Left ventricle myocardium inferior (tissue), 1 donor: ENCODE measurements at regions not wholly inside any gene's neighbourhood (a gene's known extent, or its start where the extent isn't known, plus 50 kb on each side); places are given as distances from the start of the nearest gene placed in this dataset.

Experiments used
- DNase-seq: peaks from one replicate; pipeline ENCODE4 v3.0.0-alpha.2; 2020
- H3K27ac ChIP-seq: fragments of 200-600 bp; replicated peaks from 2 replicates; pipeline ENCODE4 v1.8.0; 2021
- H3K27me3 ChIP-seq: fragments of 200-600 bp; 2 replicates; pipeline ENCODE4 v1.8.0; 2021; ENCODE audit warnings: low read depth
- H3K36me3 ChIP-seq: fragments of 200-600 bp; 2 replicates; pipeline ENCODE4 v1.8.0; 2021
- H3K4me1 ChIP-seq: fragments of 200-600 bp; 2 replicates; pipeline ENCODE4 v1.8.0; 2021
- H3K4me3 ChIP-seq: fragments of 200-600 bp; 2 replicates; pipeline ENCODE4 v1.8.0; 2021; ENCODE audit warnings: mild to moderate bottlenecking, moderate library complexity
- H3K9me3 ChIP-seq: fragments of 200-600 bp; replicated peaks from 2 replicates; pipeline ENCODE4 v1.8.0; 2021
- CTCF ChIP-seq: fragments of 200-600 bp; IDR thresholded peaks from 2 replicates; pipeline ENCODE4 v1.8.0; 2021; ENCODE audit warnings: antibody characterized with exemption, mild to moderate bottlenecking, borderline replicate concordance
- intact Hi-C: fragments of 100-400 bp; cut with micrococcal nuclease; formaldehyde crosslinking; loops from one replicate; pipeline ENCODE4 v1.11.0; 2022
- donor health status: DM: no; HTN: yes; CAD: no; lungs with severe emphysema.

GRCh38 chr10:131004276-131004675, 307.2 kb downstream of the TCERG1L start:
- Histone ChIP-seq H3K4me3 (no peak overlapping the region), H3K9me3 (peaks cover 6% of the 10 kb centered on the region), H3K27ac (no peak overlapping the region), H3K36me3 (no peaks in the 10 kb centered on the region), H3K4me1 (no peaks in the 10 kb centered on the region), H3K27me3 (peaks cover 46% of the 10 kb centered on the region)
- intact Hi-C loops = no loop called here
- DNase-seq = no peak
- no peak for TF ChIP-seq CTCF

GRCh38 chr10:131006458-131007256, 304.9 kb downstream of the TCERG1L start:
- H3K9me3 ChIP-seq = peaks cover 15% of the 10 kb centered on the region
- no peak for TF ChIP-seq CTCF
- peaks cover 42% of the 10 kb centered on the region for H3K27me3 ChIP-seq
- intact Hi-C loops = no loop called here
- no peaks in the 10 kb centered on the region for H3K4me1 ChIP-seq
- no peak overlapping the region for H3K4me3 ChIP-seq
- no peak overlapping the region for H3K27ac ChIP-seq
- no peaks in the 10 kb centered on the region for H3K36me3 ChIP-seq
- DNase-seq = no peak

GRCh38 chr10:131009791-131010190, 301.7 kb downstream of the TCERG1L start:
- peaks cover 54% of the 10 kb centered on the region for H3K27me3 ChIP-seq
- H3K9me3 ChIP-seq = peaks cover 15% of the 10 kb centered on the region
- TF ChIP-seq CTCF = no peak
- DNase-seq = no peak
- H3K4me1 ChIP-seq = no peaks in the 10 kb centered on the region
- intact Hi-C loops = no loop called here
- H3K4me3 ChIP-seq = no peak overlapping the region
- H3K27ac ChIP-seq = no peak overlapping the region
- no peaks in the 10 kb centered on the region for H3K36me3 ChIP-seq

GRCh38 chr10:131010965-131011575, 300.5 kb downstream of the TCERG1L start:
- intact Hi-C loops = no loop called here
- Histone ChIP-seq H3K9me3 (peaks cover 11% of the 10 kb centered on the region), H3K27ac (no peak overlapping the region), H3K27me3 (peaks cover 51% of the 10 kb centered on the region), H3K36me3 (no peaks in the 10 kb centered on the region), H3K4me1 (no peaks in the 10 kb centered on the region), H3K4me3 (no peak overlapping the region)
- no peak for TF ChIP-seq CTCF
- DNase-seq = no peak

- DNase-seq = no peak
- Histone ChIP-seq H3K36me3 (no peaks in the 10 kb centered on the region), H3K4me1 (no peaks in the 10 kb centered on the region), H3K9me3 (peaks cover 11% of the 10 kb centered on the region), H3K4me3 (no peak overlapping the region), H3K27ac (no peak overlapping the region), H3K27me3 (peaks cover 50% of the 10 kb centered on the region)
- no peak for TF ChIP-seq CTCF
- intact Hi-C loops = no loop called here
Measured at GRCh38 chr10:131011936-131012640, 299.4 kb downstream of the TCERG1L start.
